Osteocyte (in vitro differentiated cells): ENCODE measurements at regions not wholly inside any gene's neighbourhood (a gene's known extent, or its start where the extent isn't known, plus 50 kb on each side); places are given as distances from the start of the nearest gene placed in this dataset.
A peak's percentile ranks its signal among the peaks of the same experiment; 100 is the strongest.

Source experiments
- DNase-seq: peaks from one replicate; pipeline ENCODE4 v3.0.0; 2021; ENCODE audit warnings: mixed read lengths; ENCODE audit not compliant: unreplicated experiment; ENCODE audit errors: extremely low spot score
- H3K27ac Mint-ChIP-seq: one replicate; pipeline ENCODE4 v1.8.0; 2021; ENCODE audit warnings: mild to moderate bottlenecking, mixed read lengths; ENCODE audit not compliant: unreplicated experiment
- H3K27me3 Mint-ChIP-seq: one replicate; pipeline ENCODE4 v1.8.0; 2021; ENCODE audit warnings: mixed read lengths; ENCODE audit not compliant: unreplicated experiment
- H3K36me3 Mint-ChIP-seq: one replicate; pipeline ENCODE4 v1.8.0; 2021; ENCODE audit warnings: mixed read lengths; ENCODE audit not compliant: unreplicated experiment
- H3K4me1 Mint-ChIP-seq: one replicate; pipeline ENCODE4 v1.8.0; 2021; ENCODE audit warnings: mixed read lengths; ENCODE audit not compliant: unreplicated experiment
- H3K4me3 Mint-ChIP-seq: one replicate; pipeline ENCODE4 v1.8.0; 2021; ENCODE audit warnings: mild to moderate bottlenecking, moderate library complexity, mixed read lengths; ENCODE audit not compliant: unreplicated experiment
- H3K9me3 Mint-ChIP-seq: one replicate; pipeline ENCODE4 v1.8.0; 2021; ENCODE audit warnings: mixed read lengths; ENCODE audit not compliant: unreplicated experiment
- TF ChIP-seq, protein P1 (sequence below): fragments of 200-600 bp; sonication (generic); IDR thresholded peaks from 2 replicates; pipeline ENCODE4 v1.5.0; 2021; ENCODE audit warnings: antibody characterized with exemption, mild to moderate bottlenecking, moderate library complexity

DNA sequence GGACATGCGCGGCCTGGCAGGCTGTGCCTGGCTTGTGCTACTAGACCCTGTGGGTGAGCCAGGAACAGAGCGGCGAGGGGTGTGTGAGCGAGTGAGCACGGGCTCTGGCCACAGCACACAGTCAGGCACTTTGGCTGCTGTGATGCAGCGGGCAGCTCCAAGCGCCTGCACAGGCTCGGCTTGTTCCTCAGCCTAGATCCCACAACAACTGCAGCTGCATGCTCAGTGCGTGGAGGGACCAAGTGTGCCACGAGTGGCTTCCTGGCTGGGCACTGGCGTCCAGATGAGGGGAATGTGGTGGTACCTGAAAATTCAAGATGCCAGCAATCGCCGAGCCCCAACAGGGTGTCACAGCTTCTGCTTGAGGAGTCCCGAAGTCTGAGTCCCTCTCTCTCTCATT is 1056.6 kb downstream of the RAPGEF2 start:
- Mint-ChIP-seq H3K4me3 (no peak overlapping the region), H3K9me3 (peaks cover 9% of the 10 kb centered on the region), H3K27me3 (no peaks in the 10 kb centered on the region), H3K4me1 (no peaks in the 10 kb centered on the region), H3K27ac (no peak overlapping the region), H3K36me3 (no peaks in the 10 kb centered on the region)
- TF ChIP-seq, protein P1, sequence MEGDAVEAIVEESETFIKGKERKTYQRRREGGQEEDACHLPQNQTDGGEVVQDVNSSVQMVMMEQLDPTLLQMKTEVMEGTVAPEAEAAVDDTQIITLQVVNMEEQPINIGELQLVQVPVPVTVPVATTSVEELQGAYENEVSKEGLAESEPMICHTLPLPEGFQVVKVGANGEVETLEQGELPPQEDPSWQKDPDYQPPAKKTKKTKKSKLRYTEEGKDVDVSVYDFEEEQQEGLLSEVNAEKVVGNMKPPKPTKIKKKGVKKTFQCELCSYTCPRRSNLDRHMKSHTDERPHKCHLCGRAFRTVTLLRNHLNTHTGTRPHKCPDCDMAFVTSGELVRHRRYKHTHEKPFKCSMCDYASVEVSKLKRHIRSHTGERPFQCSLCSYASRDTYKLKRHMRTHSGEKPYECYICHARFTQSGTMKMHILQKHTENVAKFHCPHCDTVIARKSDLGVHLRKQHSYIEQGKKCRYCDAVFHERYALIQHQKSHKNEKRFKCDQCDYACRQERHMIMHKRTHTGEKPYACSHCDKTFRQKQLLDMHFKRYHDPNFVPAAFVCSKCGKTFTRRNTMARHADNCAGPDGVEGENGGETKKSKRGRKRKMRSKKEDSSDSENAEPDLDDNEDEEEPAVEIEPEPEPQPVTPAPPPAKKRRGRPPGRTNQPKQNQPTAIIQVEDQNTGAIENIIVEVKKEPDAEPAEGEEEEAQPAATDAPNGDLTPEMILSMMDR = no peak
- DNase-seq = no peak

DNA sequence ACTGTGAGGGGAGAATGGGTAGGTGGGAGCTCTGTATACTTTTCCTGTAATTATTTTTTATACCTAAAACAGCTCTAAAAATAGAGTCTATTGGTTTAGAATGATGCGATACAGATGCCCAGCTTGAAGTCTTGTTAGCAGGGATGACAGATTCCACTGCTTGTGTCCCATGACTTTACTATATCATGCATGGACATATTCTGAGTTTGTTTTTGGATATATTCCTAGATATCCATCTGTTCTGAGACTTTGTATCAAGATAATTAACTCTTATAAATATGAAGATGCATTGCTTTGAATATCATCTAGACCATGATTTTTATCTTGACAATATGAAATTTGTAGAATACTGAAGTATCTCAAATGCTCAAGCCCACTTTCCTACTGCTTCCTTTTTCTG is 1058.1 kb downstream of the RAPGEF2 start:
- Mint-ChIP-seq H3K9me3 (peaks cover 11% of the 10 kb centered on the region), H3K27me3 (peaks cover 6% of the 10 kb centered on the region), H3K36me3 (no peaks in the 10 kb centered on the region), H3K4me3 (no peak overlapping the region), H3K27ac (no peak overlapping the region), H3K4me1 (no peaks in the 10 kb centered on the region)
- TF ChIP-seq, protein P1 = no peak
- no peak for DNase-seq

DNA sequence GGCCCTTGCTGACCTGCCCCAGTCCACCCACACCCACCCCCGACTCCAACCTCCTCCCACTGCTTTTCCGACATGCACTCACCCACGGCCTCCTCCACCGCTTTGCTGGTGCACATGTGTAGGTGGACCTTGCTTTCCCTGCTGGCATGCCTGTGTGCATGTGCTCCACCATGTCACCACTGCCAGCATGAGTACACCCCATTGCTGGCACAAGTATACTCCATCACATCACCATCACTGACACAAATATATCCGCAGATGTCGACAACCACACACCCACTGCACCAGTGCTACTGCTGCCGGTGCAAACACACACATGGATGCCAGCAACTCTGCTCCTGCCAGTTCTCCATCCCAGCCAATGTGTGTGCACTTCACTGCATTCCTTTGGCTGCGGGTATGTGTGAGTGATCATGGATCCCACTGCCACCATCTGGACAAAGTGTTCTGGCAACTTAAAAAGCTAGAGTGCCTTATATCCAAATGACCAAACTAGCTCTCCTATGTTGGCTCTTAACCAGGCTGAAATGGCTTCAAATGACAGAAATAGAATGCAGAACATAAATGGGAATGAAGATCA is 1072.3 kb downstream of the RAPGEF2 start:
- no peak for DNase-seq
- Mint-ChIP-seq H3K9me3 (peaks cover 9% of the 10 kb centered on the region), H3K36me3 (no peaks in the 10 kb centered on the region), H3K27me3 (no peaks in the 10 kb centered on the region), H3K27ac (no peak overlapping the region), H3K4me3 (no peak overlapping the region), H3K4me1 (peaks cover 20% of the 10 kb centered on the region)
- TF ChIP-seq, protein P1 = no peak

DNA sequence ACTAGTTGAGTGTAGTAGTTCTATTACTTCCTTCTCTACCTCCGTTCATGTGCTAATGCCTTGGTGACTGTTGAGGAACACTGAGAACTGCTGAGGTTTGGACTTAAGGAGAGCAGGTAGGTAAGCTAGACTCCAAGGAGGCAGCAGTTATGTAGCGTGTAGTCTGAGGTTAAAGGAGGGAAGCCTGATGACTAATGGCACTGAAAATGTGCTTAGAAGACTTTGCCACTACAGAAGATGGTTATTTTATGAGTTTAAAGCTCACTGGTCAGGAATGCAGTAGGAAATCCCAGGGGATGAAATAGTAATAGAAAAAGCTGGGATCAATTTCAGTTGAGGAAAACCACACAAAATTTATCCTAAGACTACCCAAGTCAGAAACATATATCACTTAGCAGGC is 1077.3 kb downstream of the RAPGEF2 start:
- Mint-ChIP-seq H3K9me3 (peaks cover 9% of the 10 kb centered on the region), H3K4me3 (no peak overlapping the region), H3K27ac (peak overlapping the region; percentile 23), H3K36me3 (no peaks in the 10 kb centered on the region), H3K27me3 (no peaks in the 10 kb centered on the region), H3K4me1 (peaks cover 28% of the 10 kb centered on the region)
- TF ChIP-seq, protein P1 = no peak
- no peak for DNase-seq

DNA sequence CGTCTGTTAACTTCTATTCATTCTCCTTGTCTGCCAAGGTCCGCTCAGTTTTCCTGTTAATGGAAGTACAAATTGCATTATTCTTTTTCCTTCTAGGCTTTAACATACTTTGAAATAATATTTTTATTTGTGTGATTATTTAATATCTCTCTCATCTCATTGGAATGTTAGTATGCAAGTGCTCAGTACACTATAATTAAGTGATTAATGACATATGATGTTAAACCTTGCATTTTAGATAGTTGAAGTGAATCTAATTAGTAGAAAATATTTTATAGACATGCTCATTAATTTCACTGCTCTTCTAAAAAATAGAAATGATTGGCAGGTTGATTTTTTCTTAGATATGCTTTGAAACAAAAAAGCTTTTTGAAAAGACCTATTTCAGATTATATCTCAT is 1079.8 kb downstream of the RAPGEF2 start:
- Mint-ChIP-seq H3K4me1 (peaks cover 28% of the 10 kb centered on the region), H3K36me3 (no peaks in the 10 kb centered on the region), H3K4me3 (no peak overlapping the region), H3K9me3 (no peaks in the 10 kb centered on the region), H3K27me3 (peaks cover 4% of the 10 kb centered on the region), H3K27ac (no peak overlapping the region)
- no peak for DNase-seq
- TF ChIP-seq, protein P1 = no peak
